CD4-positive, alpha-beta T cell (primary cell): ENCODE measurements at regions not wholly inside any gene's neighbourhood (a gene's known extent, or its start where the extent isn't known, plus 50 kb on each side); places are given as distances from the start of the nearest gene placed in this dataset.

Source experiments
- ATAC-seq: fragments of 200-7000 bp; cut with Tn5 transposase; one replicate; pipeline ENCODE4 v1.10.0; 2022; ENCODE audit warnings: mild to moderate bottlenecking; ENCODE audit not compliant: poor library complexity
- CTCF ChIA-PET: fragments of 350-600 bp; sonication (Branson Sonifier 250); formaldehyde crosslinking; loops from one replicate; lab custom pipeline; 2021; ENCODE audit warnings: antibody characterized with exemption, inconsistent platforms; lab: Charles Lee
- POLR2A ChIA-PET: fragments of 350-600 bp; sonication (Branson Sonifier 250); formaldehyde crosslinking; loops from one replicate; lab custom pipeline; 2021; ENCODE audit warnings: antibody characterized with exemption, inconsistent platforms; lab: Charles Lee
- DNase-seq, 14 experiments: peaks; one replicate each; pipeline ENCODE4 v3.0.0-alpha.2; 2013 to 2020; ENCODE audit warnings: mixed read lengths in 2 of 14
- H3K27ac ChIP-seq, 2 donors: one replicate each; pipeline versions ENCODE4 v1.5.1 to v1.7.0; 2013; ENCODE audit warnings: low read length in 2 of 2, low read depth in 1 of 2, mild to moderate bottlenecking in 1 of 2
- H3K27me3 ChIP-seq, 2 experiments: 1 replicate in 1 of 2; 2 replicates in 1 of 2; pipeline versions ENCODE4 v1.6.1 to v1.7.0; 2013; ENCODE audit warnings: low read length in 2 of 2, control low read depth in 1 of 2, mild to moderate bottlenecking in 1 of 2, moderate library complexity in 1 of 2; ENCODE audit not compliant: insufficient read depth in 2 of 2, control insufficient read depth in 1 of 2
- H3K36me3 ChIP-seq: one replicate; pipeline ENCODE4 v1.6.1; 2013; ENCODE audit warnings: low read length, control low read depth; ENCODE audit not compliant: insufficient read depth
- H3K4me1 ChIP-seq: one replicate; pipeline ENCODE4 v1.6.1; 2013; ENCODE audit warnings: low read length, control low read depth; ENCODE audit not compliant: insufficient read depth
- H3K4me3 ChIP-seq: one replicate; pipeline ENCODE4 v1.5.1; 2013; ENCODE audit warnings: mild to moderate bottlenecking, low read length, moderate library complexity
- H3K9me3 ChIP-seq, 2 experiments: 1 replicate in 1 of 2; 2 replicates in 1 of 2; pipeline versions ENCODE4 v1.6.1 to v1.7.0; 2013; ENCODE audit warnings: low read length in 2 of 2, mild to moderate bottlenecking in 2 of 2, control low read depth in 1 of 2, moderate library complexity in 1 of 2; ENCODE audit not compliant: control insufficient read depth in 1 of 2, insufficient read depth in 1 of 2
- H3K27ac Mint-ChIP-seq: one replicate; pipeline ENCODE4 v1.8.0; 2020; ENCODE audit warnings: mixed read lengths
- H3K27me3 Mint-ChIP-seq: one replicate; pipeline ENCODE4 v1.8.0; 2021; ENCODE audit warnings: mixed read lengths
- H3K36me3 Mint-ChIP-seq: one replicate; pipeline ENCODE4 v1.8.0; 2021; ENCODE audit warnings: low read depth, mixed read lengths
- H3K4me1 Mint-ChIP-seq: one replicate; pipeline ENCODE4 v1.8.0; 2021; ENCODE audit warnings: low read depth, mixed read lengths
- H3K4me3 Mint-ChIP-seq: one replicate; pipeline ENCODE4 v1.8.0; 2020; ENCODE audit warnings: mild to moderate bottlenecking, mixed read lengths
- H3K9me3 Mint-ChIP-seq: one replicate; pipeline ENCODE4 v1.8.0; 2020; ENCODE audit warnings: mixed read lengths
- intact Hi-C, 2 experiments: fragments of 100-400 bp; cut with DNase I in 1 of 2; cut with micrococcal nuclease in 1 of 2; formaldehyde crosslinking; loops; one replicate each; pipeline versions ENCODE4 v1.15.1 to v1.9.0; 2023 to 2025; cut with DNase I, micrococcal nuclease
- TF ChIP-seq, protein P1 (sequence below): fragments of 200-600 bp; IDR thresholded peaks from one replicate; pipeline ENCODE4 v1.8.0; 2022; ENCODE audit warnings: antibody characterized with exemption, mild to moderate bottlenecking

DNA sequence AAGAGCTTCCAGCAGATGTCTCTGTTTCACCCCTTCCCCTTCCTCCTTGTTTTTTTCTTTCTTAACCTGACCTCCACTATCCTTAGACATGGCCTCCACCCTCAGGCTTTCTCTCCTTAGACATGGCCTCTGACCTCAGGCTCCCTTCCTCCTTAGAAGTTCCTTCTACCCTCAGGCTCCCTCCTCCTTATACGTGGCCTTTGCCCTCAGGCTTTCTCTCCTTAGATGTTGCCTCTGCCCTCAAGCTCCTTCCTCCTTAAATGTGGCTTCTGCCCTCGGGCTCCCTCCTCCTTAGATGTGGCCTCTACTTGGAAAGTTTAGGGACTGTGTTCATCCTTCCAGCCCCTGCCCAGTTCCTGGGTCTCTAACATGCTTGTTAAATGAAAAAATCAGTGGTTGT is 180.4 kb upstream of the S1PR3 start:
- TF ChIP-seq, protein P1, sequence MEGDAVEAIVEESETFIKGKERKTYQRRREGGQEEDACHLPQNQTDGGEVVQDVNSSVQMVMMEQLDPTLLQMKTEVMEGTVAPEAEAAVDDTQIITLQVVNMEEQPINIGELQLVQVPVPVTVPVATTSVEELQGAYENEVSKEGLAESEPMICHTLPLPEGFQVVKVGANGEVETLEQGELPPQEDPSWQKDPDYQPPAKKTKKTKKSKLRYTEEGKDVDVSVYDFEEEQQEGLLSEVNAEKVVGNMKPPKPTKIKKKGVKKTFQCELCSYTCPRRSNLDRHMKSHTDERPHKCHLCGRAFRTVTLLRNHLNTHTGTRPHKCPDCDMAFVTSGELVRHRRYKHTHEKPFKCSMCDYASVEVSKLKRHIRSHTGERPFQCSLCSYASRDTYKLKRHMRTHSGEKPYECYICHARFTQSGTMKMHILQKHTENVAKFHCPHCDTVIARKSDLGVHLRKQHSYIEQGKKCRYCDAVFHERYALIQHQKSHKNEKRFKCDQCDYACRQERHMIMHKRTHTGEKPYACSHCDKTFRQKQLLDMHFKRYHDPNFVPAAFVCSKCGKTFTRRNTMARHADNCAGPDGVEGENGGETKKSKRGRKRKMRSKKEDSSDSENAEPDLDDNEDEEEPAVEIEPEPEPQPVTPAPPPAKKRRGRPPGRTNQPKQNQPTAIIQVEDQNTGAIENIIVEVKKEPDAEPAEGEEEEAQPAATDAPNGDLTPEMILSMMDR = no peak

DNA sequence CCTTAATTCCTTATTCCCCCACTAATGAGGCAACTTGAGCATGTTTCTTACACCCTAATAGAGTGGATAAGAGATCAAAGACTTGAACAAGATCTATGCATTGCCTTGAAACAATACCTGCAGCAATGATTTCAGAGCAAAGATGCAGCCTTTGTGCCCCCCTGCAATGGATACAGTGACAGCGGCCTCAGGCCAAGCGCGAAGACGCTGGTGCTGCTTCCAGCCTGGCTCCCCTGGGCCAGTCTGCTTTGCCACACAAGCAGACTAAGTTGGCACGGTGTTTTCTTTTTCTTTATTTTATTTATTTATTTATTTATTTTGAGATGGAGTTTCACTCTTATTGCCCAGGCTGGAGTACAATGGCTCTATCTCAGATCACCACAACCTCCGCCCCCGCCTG is 179.8 kb upstream of the S1PR3 start:
- intact Hi-C loops = no loop called here
- Histone ChIP-seq H3K27ac (no peak overlapping the region), H3K4me3 (no peak overlapping the region), H3K27me3 (peaks cover 4 to 13% of the 10 kb centered on the region in 2 experiments), H3K9me3 (no peaks in the 10 kb centered on the region), H3K36me3 (no peaks in the 10 kb centered on the region), H3K4me1 (no peaks in the 10 kb centered on the region)
- DNase-seq (no peak), ATAC-seq (no peak)
- ChIA-PET CTCF (no interaction called here), POLR2A (no interaction called here)
- Mint-ChIP-seq H3K27ac (no peak overlapping the region), H3K27me3 (peaks cover 53% of the 10 kb centered on the region), H3K9me3 (no peaks in the 10 kb centered on the region), H3K36me3 (no peaks in the 10 kb centered on the region), H3K4me1 (no peaks in the 10 kb centered on the region), H3K4me3 (no peak overlapping the region)
- TF ChIP-seq, protein P1 = no peak

More for the DNA sequence above, 180.4 kb upstream of the S1PR3 start:
- Histone ChIP-seq H3K36me3 (no peaks in the 10 kb centered on the region), H3K4me1 (no peaks in the 10 kb centered on the region), H3K4me3 (no peak overlapping the region), H3K27me3 (peaks cover 4 to 10% of the 10 kb centered on the region in 2 experiments), H3K9me3 (no peaks in the 10 kb centered on the region), H3K27ac (no peak overlapping the region)
- Mint-ChIP-seq H3K4me3 (no peak overlapping the region), H3K9me3 (no peaks in the 10 kb centered on the region), H3K4me1 (no peaks in the 10 kb centered on the region), H3K36me3 (no peaks in the 10 kb centered on the region), H3K27me3 (peaks cover 48% of the 10 kb centered on the region), H3K27ac (no peak overlapping the region)
- intact Hi-C loops = no loop called here
- DNase-seq = no peak
- ChIA-PET POLR2A (interaction anchor here (0.6 kb wide), 1 partner anchor 20 kb away, joined by 3 read pairs; no protein-coding TSS in a partner anchor), CTCF (no interaction called here)
- ATAC-seq = no peak

DNA sequence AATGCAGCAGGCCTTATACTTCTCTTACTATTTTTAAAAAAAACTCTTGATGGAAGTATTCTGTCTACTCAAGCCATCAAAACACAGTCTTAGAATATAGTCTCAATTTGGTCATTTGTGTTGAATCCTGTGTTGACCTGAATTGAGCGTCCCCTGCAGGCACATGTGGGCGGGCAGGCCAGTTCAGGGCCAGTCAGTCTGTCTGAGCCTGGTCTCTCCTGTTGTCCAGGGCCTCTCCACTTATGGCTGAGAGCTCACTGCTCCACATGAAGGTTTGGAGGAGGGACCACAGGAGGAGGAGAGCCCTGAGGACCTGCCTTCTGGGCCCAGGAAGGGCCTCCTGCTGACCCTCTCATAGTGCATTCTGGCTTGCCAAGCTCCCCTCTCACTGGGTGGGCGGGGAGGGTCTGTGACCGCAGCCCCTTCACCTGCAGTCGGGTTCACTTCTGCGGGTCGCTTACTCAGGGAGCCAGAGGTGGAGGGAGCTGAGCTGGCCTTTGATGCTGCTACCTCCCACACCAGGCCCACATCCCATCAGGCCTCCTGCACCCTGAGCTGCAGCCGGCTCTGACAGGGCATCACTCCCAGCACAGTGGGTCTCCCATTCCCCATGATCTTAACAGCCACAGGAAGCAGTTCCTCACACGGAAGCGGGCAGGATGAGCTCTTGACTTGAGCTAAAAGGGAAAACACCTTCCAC is 178.2 kb upstream of the S1PR3 start:
- Histone ChIP-seq H3K4me1 (no peaks in the 10 kb centered on the region), H3K36me3 (no peaks in the 10 kb centered on the region), H3K4me3 (no peak overlapping the region), H3K9me3 (no peaks in the 10 kb centered on the region), H3K27me3 (peaks cover 4 to 15% of the 10 kb centered on the region in 2 experiments), H3K27ac (no peak overlapping the region)
- DNase-seq (no peak), ATAC-seq (no peak)
- H3K4me3 Mint-ChIP-seq = no peak overlapping the region
- ChIA-PET CTCF (no interaction called here), POLR2A (no interaction called here)
- H3K27ac Mint-ChIP-seq = no peak overlapping the region
- H3K36me3 Mint-ChIP-seq = no peaks in the 10 kb centered on the region
- TF ChIP-seq, protein P1 = no peak
- peaks cover 44% of the 10 kb centered on the region for H3K27me3 Mint-ChIP-seq
- H3K9me3 Mint-ChIP-seq = no peaks in the 10 kb centered on the region
- H3K4me1 Mint-ChIP-seq = no peaks in the 10 kb centered on the region
- intact Hi-C loops = no loop called here
